ENCODE measurements at regions not wholly inside any gene's neighbourhood (a gene's known extent, or its start where the extent isn't known, plus 50 kb on each side); places are given as distances from the start of the nearest gene placed in this dataset.
A peak's percentile ranks its signal among the peaks of the same experiment; 100 is the strongest.

- intact Hi-C loops (cut with micrococcal nuclease), result no loop called here
- peaks cover 1% of the 10 kb centered on the region for H3K27me3 Mint-ChIP-seq (ENCODE audit: low read depth)
- no peak overlapping the region for H3K27ac Mint-ChIP-seq
- H3K4me3 Mint-ChIP-seq (ENCODE audit: low read depth), result no peak overlapping the region
- H3K36me3 Mint-ChIP-seq (ENCODE audit: low read depth), result no peaks in the 10 kb centered on the region
- H3K4me1 Mint-ChIP-seq (ENCODE audit: low read depth), result peaks cover 2% of the 10 kb centered on the region
- no peak for DNase-seq (ENCODE audit: low spot score)
- H3K9me3 Mint-ChIP-seq, result no peaks in the 10 kb centered on the region
Observed at GRCh38 chr1:98437540-98437939, 224.0 kb upstream of the SNX7 start.

- intact Hi-C loops (cut with micrococcal nuclease), result no loop called here
- Mint-ChIP-seq H3K9me3 (no peaks in the 10 kb centered on the region), H3K36me3 (ENCODE audit: low read depth) (no peaks in the 10 kb centered on the region), H3K4me1 (ENCODE audit: low read depth) (peaks cover 2% of the 10 kb centered on the region), H3K27me3 (ENCODE audit: low read depth) (peaks cover 3% of the 10 kb centered on the region), H3K4me3 (ENCODE audit: low read depth) (no peak overlapping the region), H3K27ac (no peak overlapping the region)
- no peak for DNase-seq (ENCODE audit: low spot score)
Observed at GRCh38 chr1:98437011-98437410, 224.5 kb upstream of the SNX7 start.

GRCh38 chr1:98429965-98430443 is 231.5 kb upstream of the SNX7 start:
- DNase-seq (ENCODE audit: low spot score), result no peak
- H3K4me1 Mint-ChIP-seq (ENCODE audit: low read depth), result no peaks in the 10 kb centered on the region
- H3K9me3 Mint-ChIP-seq, result no peaks in the 10 kb centered on the region
- no peak overlapping the region for H3K4me3 Mint-ChIP-seq (ENCODE audit: low read depth)
- H3K36me3 Mint-ChIP-seq (ENCODE audit: low read depth), result no peaks in the 10 kb centered on the region
- intact Hi-C loops (cut with micrococcal nuclease), result no loop called here
- no peak overlapping the region for H3K27ac Mint-ChIP-seq
- peaks cover 2% of the 10 kb centered on the region for H3K27me3 Mint-ChIP-seq (ENCODE audit: low read depth)

- no peak overlapping the region for H3K27ac Mint-ChIP-seq
- H3K9me3 Mint-ChIP-seq, result no peaks in the 10 kb centered on the region
- intact Hi-C loops (cut with micrococcal nuclease), result no loop called here
- no peaks in the 10 kb centered on the region for H3K4me1 Mint-ChIP-seq (ENCODE audit: low read depth)
- peaks cover 2% of the 10 kb centered on the region for H3K27me3 Mint-ChIP-seq (ENCODE audit: low read depth)
- H3K4me3 Mint-ChIP-seq (ENCODE audit: low read depth), result no peak overlapping the region
- H3K36me3 Mint-ChIP-seq (ENCODE audit: low read depth), result no peaks in the 10 kb centered on the region
- no peak for DNase-seq (ENCODE audit: low spot score)
Observed at GRCh38 chr1:98428864-98429263, 232.7 kb upstream of the SNX7 start.

GRCh38 chr1:98427664-98428063 is 233.9 kb upstream of the SNX7 start:
- no peak for DNase-seq (ENCODE audit: low spot score)
- no peaks in the 10 kb centered on the region for H3K36me3 Mint-ChIP-seq (ENCODE audit: low read depth)
- no peaks in the 10 kb centered on the region for H3K9me3 Mint-ChIP-seq
- no peak overlapping the region for H3K27ac Mint-ChIP-seq
- intact Hi-C loops (cut with micrococcal nuclease), result no loop called here
- no peak overlapping the region for H3K4me3 Mint-ChIP-seq (ENCODE audit: low read depth)
- H3K4me1 Mint-ChIP-seq (ENCODE audit: low read depth), result no peaks in the 10 kb centered on the region
- H3K27me3 Mint-ChIP-seq (ENCODE audit: low read depth), result peaks cover 2% of the 10 kb centered on the region

GRCh38 chr1:98426092-98426491 is 235.4 kb upstream of the SNX7 start:
- intact Hi-C loops (cut with micrococcal nuclease), result no loop called here
- Mint-ChIP-seq H3K27me3 (ENCODE audit: low read depth) (no peaks in the 10 kb centered on the region), H3K4me3 (ENCODE audit: low read depth) (no peak overlapping the region), H3K36me3 (ENCODE audit: low read depth) (no peaks in the 10 kb centered on the region), H3K9me3 (no peaks in the 10 kb centered on the region), H3K27ac (no peak overlapping the region), H3K4me1 (ENCODE audit: low read depth) (no peaks in the 10 kb centered on the region)
- no peak for DNase-seq (ENCODE audit: low spot score)

- Mint-ChIP-seq H3K27me3 (ENCODE audit: low read depth) (no peaks in the 10 kb centered on the region), H3K36me3 (ENCODE audit: low read depth) (no peaks in the 10 kb centered on the region), H3K9me3 (no peaks in the 10 kb centered on the region), H3K4me1 (ENCODE audit: low read depth) (no peaks in the 10 kb centered on the region), H3K27ac (no peak overlapping the region), H3K4me3 (ENCODE audit: low read depth) (no peak overlapping the region)
- DNase-seq (ENCODE audit: low spot score), result no peak
- intact Hi-C loops (cut with micrococcal nuclease), result no loop called here
Observed at GRCh38 chr1:98422816-98423215, 238.7 kb upstream of the SNX7 start.

GRCh38 chr1:98421085-98421435 is 240.5 kb upstream of the SNX7 start:
- no peaks in the 10 kb centered on the region for H3K36me3 Mint-ChIP-seq (ENCODE audit: low read depth)
- H3K27me3 Mint-ChIP-seq (ENCODE audit: low read depth), result peaks cover 5% of the 10 kb centered on the region
- intact Hi-C loops (cut with micrococcal nuclease), result no loop called here
- no peak for DNase-seq (ENCODE audit: low spot score)
- no peak overlapping the region for H3K4me3 Mint-ChIP-seq (ENCODE audit: low read depth)
- no peaks in the 10 kb centered on the region for H3K4me1 Mint-ChIP-seq (ENCODE audit: low read depth)
- no peaks in the 10 kb centered on the region for H3K9me3 Mint-ChIP-seq
- no peak overlapping the region for H3K27ac Mint-ChIP-seq

GRCh38 chr1:98420376-98421084 is 241.0 kb upstream of the SNX7 start:
- Mint-ChIP-seq H3K27ac (no peak overlapping the region), H3K36me3 (ENCODE audit: low read depth) (no peaks in the 10 kb centered on the region), H3K4me3 (ENCODE audit: low read depth) (no peak overlapping the region), H3K9me3 (no peaks in the 10 kb centered on the region), H3K4me1 (ENCODE audit: low read depth) (no peaks in the 10 kb centered on the region), H3K27me3 (ENCODE audit: low read depth) (peaks cover 5% of the 10 kb centered on the region)
- no peak for DNase-seq (ENCODE audit: low spot score)
- intact Hi-C loops (cut with micrococcal nuclease), result no loop called here

- intact Hi-C loops (cut with micrococcal nuclease), result no loop called here
- no peak for DNase-seq (ENCODE audit: low spot score)
- Mint-ChIP-seq H3K4me3 (ENCODE audit: low read depth) (no peak overlapping the region), H3K27ac (no peak overlapping the region), H3K36me3 (ENCODE audit: low read depth) (no peaks in the 10 kb centered on the region), H3K27me3 (ENCODE audit: low read depth) (peaks cover 8% of the 10 kb centered on the region), H3K4me1 (ENCODE audit: low read depth) (no peaks in the 10 kb centered on the region), H3K9me3 (peaks cover 2% of the 10 kb centered on the region)
Observed at GRCh38 chr1:98417820-98418219, 243.7 kb upstream of the SNX7 start.

- Mint-ChIP-seq H3K27me3 (ENCODE audit: low read depth) (peaks cover 4% of the 10 kb centered on the region), H3K9me3 (peaks cover 8% of the 10 kb centered on the region), H3K4me1 (ENCODE audit: low read depth) (peaks cover 12% of the 10 kb centered on the region), H3K27ac (no peak overlapping the region), H3K4me3 (ENCODE audit: low read depth) (no peak overlapping the region), H3K36me3 (ENCODE audit: low read depth) (no peaks in the 10 kb centered on the region)
- intact Hi-C loops (cut with micrococcal nuclease), result no loop called here
- no peak for DNase-seq (ENCODE audit: low spot score)
Observed at GRCh38 chr1:98410082-98410481, 251.4 kb upstream of the SNX7 start.

GRCh38 chr1:98406352-98407088 is 255.0 kb upstream of the SNX7 start:
- Mint-ChIP-seq H3K4me3 (ENCODE audit: low read depth) (no peak overlapping the region), H3K36me3 (ENCODE audit: low read depth) (no peaks in the 10 kb centered on the region), H3K27me3 (ENCODE audit: low read depth) (peaks cover 3% of the 10 kb centered on the region), H3K4me1 (ENCODE audit: low read depth) (peaks cover 43% of the 10 kb centered on the region), H3K9me3 (no peaks in the 10 kb centered on the region), H3K27ac (no peak overlapping the region)
- no peak for DNase-seq (ENCODE audit: low spot score)
- intact Hi-C loops (cut with micrococcal nuclease), result loop anchor here (5.0 kb wide), 1 partner anchor 484 kb away; the partner anchor contains the start of gene DPYD

- H3K9me3 Mint-ChIP-seq, result no peaks in the 10 kb centered on the region
- peaks cover 45% of the 10 kb centered on the region for H3K4me1 Mint-ChIP-seq (ENCODE audit: low read depth)
- peak overlapping the region; percentile 67 for H3K4me3 Mint-ChIP-seq (ENCODE audit: low read depth)
- intact Hi-C loops (cut with micrococcal nuclease), result loop anchor here (5.0 kb wide), 1 partner anchor 483 kb away; the partner anchor contains the start of gene DPYD
- no peaks in the 10 kb centered on the region for H3K36me3 Mint-ChIP-seq (ENCODE audit: low read depth)
- H3K27me3 Mint-ChIP-seq (ENCODE audit: low read depth), result peaks cover 3% of the 10 kb centered on the region
- peak overlapping the region; percentile 50 for H3K27ac Mint-ChIP-seq
- no peak for DNase-seq (ENCODE audit: low spot score)
Observed at GRCh38 chr1:98405581-98406074, 255.9 kb upstream of the SNX7 start.

All from activated T-helper 2 cell treated with anti-CD3 and anti-CD28 coated beads, Interferon-gamma antibody, Interleukin-2, Interleukin-4, amounts not matched to agents 10 μg/mL and 5 μg/mL and 100 μg/mL, durations not matched to agents 14 hours and 24 hours and 36 hours (primary cell).